Stimulated activated CD8-positive, alpha-beta memory T cell treated with anti-CD3 and anti-CD28 coated beads, Interleukin-7, amount 100 ng/mL, for 1 hour (primary cell): ENCODE measurements at regions not wholly inside any gene's neighbourhood (a gene's known extent, or its start where the extent isn't known, plus 50 kb on each side); places are given as distances from the start of the nearest gene placed in this dataset.

Source experiments
- DNase-seq, 2 donors: peaks; one replicate each; pipeline ENCODE4 v3.0.0-alpha.2; 2020; ENCODE audit warnings: low read depth in 2 of 2

- DNase-seq, result no peak
Observed at GRCh38 chr13:103156346-103156998, 90.3 kb upstream of the SLC10A2 start.

GRCh38 chr13:103153466-103153865 is 87.2 kb upstream of the SLC10A2 start:
- DNase-seq, result no peak

GRCh38 chr13:103147961-103148360 is 81.7 kb upstream of the SLC10A2 start:
- no peak for DNase-seq

- DNase-seq, result no peak
Observed at GRCh38 chr13:103145442-103145841, 79.2 kb upstream of the SLC10A2 start.

- DNase-seq, result no peak
Observed at GRCh38 chr13:103143432-103143831, 77.2 kb upstream of the SLC10A2 start.

GRCh38 chr13:103142151-103142550 is 75.9 kb upstream of the SLC10A2 start:
- no peak for DNase-seq

GRCh38 chr13:103140001-103140671 is 73.9 kb upstream of the SLC10A2 start:
- no peak for DNase-seq

- DNase-seq, result no peak
Observed at GRCh38 chr13:103134271-103134670, 68.1 kb upstream of the SLC10A2 start.

GRCh38 chr13:103133556-103133955 is 67.3 kb upstream of the SLC10A2 start:
- DNase-seq, result no peak

GRCh38 chr13:103130681-103131210 is 64.5 kb upstream of the SLC10A2 start:
- no peak for DNase-seq

GRCh38 chr13:103130146-103130545 is 63.9 kb upstream of the SLC10A2 start:
- DNase-seq, result no peak
